Fibroblast of lung (primary cell): ENCODE measurements at regions not wholly inside any gene's neighbourhood (a gene's known extent, or its start where the extent isn't known, plus 50 kb on each side); places are given as distances from the start of the nearest gene placed in this dataset.

Experiments
- DNase-seq, 2 donors: peaks; one replicate each; pipeline versions ENCODE4 v3.0.0 to v3.0.0-alpha.2; 2010; ENCODE audit warnings: low read depth in 2 of 2
- H2AFZ ChIP-seq: 2 replicates; pipeline ENCODE4 v1.5.1; 2012; ENCODE audit warnings: low read length, control low read depth, inconsistent platforms
- H3K27ac ChIP-seq: 2 replicates; pipeline ENCODE4 v1.5.1; 2011; ENCODE audit warnings: low read length, control low read depth; ENCODE audit not compliant: insufficient read depth
- H3K27me3 ChIP-seq: 2 replicates; pipeline ENCODE4 v1.5.1; 2011; ENCODE audit warnings: mild to moderate bottlenecking, low read length; ENCODE audit not compliant: control insufficient read depth, insufficient read depth
- H3K36me3 ChIP-seq: 2 replicates; pipeline ENCODE4 v1.5.1; 2011; ENCODE audit warnings: low read length; ENCODE audit not compliant: control insufficient read depth, insufficient read depth
- H3K4me1 ChIP-seq: 2 replicates; pipeline ENCODE4 v1.5.1; 2011; ENCODE audit warnings: low read length; ENCODE audit not compliant: control insufficient read depth, insufficient read depth; ENCODE audit errors: extremely low read depth
- H3K4me2 ChIP-seq: 2 replicates; pipeline ENCODE4 v1.5.1; 2011; ENCODE audit warnings: low read length, control low read depth; ENCODE audit not compliant: insufficient read depth; ENCODE audit errors: extremely low read depth
- H3K4me3 ChIP-seq, 4 experiments: fragments of 200-600 bp in 1 of 4; sonication (generic) in 1 of 4; replicated peaks in 1 of 4; 2 replicates each; pipeline ENCODE4 v1.5.1; 2011 to 2016; ENCODE audit warnings: low read length in 4 of 4, low read depth in 3 of 4, mild to moderate bottlenecking in 3 of 4, control low read depth in 2 of 4, inconsistent platforms in 1 of 4, mixed read lengths in 1 of 4; ENCODE audit not compliant: insufficient read depth in 1 of 4; ENCODE audit errors: control extremely low read depth in 1 of 4
- H3K79me2 ChIP-seq: 2 replicates; pipeline ENCODE4 v1.5.1; 2012; ENCODE audit warnings: mild to moderate bottlenecking, low read length, inconsistent platforms; ENCODE audit not compliant: control insufficient read depth, insufficient read depth
- H3K9ac ChIP-seq: 2 replicates; pipeline ENCODE4 v1.5.1; 2011; ENCODE audit warnings: mild to moderate bottlenecking, low read length, control low read depth; ENCODE audit not compliant: insufficient read depth
- H3K9me3 ChIP-seq: 2 replicates; pipeline ENCODE4 v1.5.1; 2012; ENCODE audit warnings: low read depth, low read length; ENCODE audit not compliant: control insufficient read depth, insufficient read depth
- H4K20me1 ChIP-seq: 2 replicates; pipeline ENCODE4 v1.5.1; 2011; ENCODE audit warnings: low read length; ENCODE audit not compliant: control insufficient read depth, insufficient read depth; ENCODE audit errors: extremely low read depth
- CTCF ChIP-seq, 2 donors: IDR thresholded peaks in 1 of 2; conservative IDR thresholded peaks in 1 of 2; 1 replicate in 1 of 2; 2 replicates in 1 of 2; pipeline ENCODE4 v1.5.1; 2011 to 2012; ENCODE audit warnings: low read length in 2 of 2, control low read depth in 1 of 2, inconsistent platforms in 1 of 2, low read depth in 1 of 2, mild to moderate bottlenecking in 1 of 2
- EZH2 ChIP-seq: IDR thresholded peaks from 2 replicates; pipeline ENCODE4 v1.5.1; 2012; ENCODE audit warnings: low read length, control low read depth, mild to moderate bottlenecking; ENCODE audit errors: missing control alignments

GRCh38 chr10:44167752-44168151, 217.1 kb downstream of the CXCL12 start:
- Histone ChIP-seq H3K79me2 (no peaks in the 10 kb centered on the region), H3K9ac (no peak overlapping the region), H4K20me1 (no peaks in the 10 kb centered on the region), H3K36me3 (no peaks in the 10 kb centered on the region), H3K27ac (no peak overlapping the region), H3K4me2 (no peak overlapping the region), H2AFZ (no peak overlapping the region), H3K4me3 (no peak overlapping the region), H3K4me1 (no peaks in the 10 kb centered on the region), H3K9me3 (no peaks in the 10 kb centered on the region), H3K27me3 (no peaks in the 10 kb centered on the region)
- TF ChIP-seq EZH2 = no peak
- TF ChIP-seq CTCF (conservative IDR thresholded peaks at IDR 0.05 in 1 of 2, IDR thresholded peaks at IDR 0.05 in 1 of 2; ENCODE audit: low read depth in 1 of 2, low read length in 2 of 2) = no peak
- DNase-seq = no peak

- TF ChIP-seq EZH2 (no peak), CTCF (conservative IDR thresholded peaks at IDR 0.05 in 1 of 2, IDR thresholded peaks at IDR 0.05 in 1 of 2; ENCODE audit: low read depth in 1 of 2, low read length in 2 of 2) (no peak)
- Histone ChIP-seq H3K9me3 (no peaks in the 10 kb centered on the region), H3K4me3 (no peak overlapping the region), H3K36me3 (no peaks in the 10 kb centered on the region), H3K27me3 (no peaks in the 10 kb centered on the region), H3K27ac (no peak overlapping the region), H4K20me1 (no peaks in the 10 kb centered on the region), H3K4me2 (no peak overlapping the region), H3K4me1 (no peaks in the 10 kb centered on the region), H3K9ac (no peak overlapping the region), H3K79me2 (no peaks in the 10 kb centered on the region), H2AFZ (no peak overlapping the region)
- DNase-seq = no peak
Observed at GRCh38 chr10:44166441-44166840, 218.5 kb downstream of the CXCL12 start.

- Histone ChIP-seq H3K79me2 (no peaks in the 10 kb centered on the region), H3K9me3 (no peaks in the 10 kb centered on the region), H3K4me3 (no peak overlapping the region), H3K36me3 (no peaks in the 10 kb centered on the region), H3K9ac (no peak overlapping the region), H3K27ac (no peak overlapping the region), H3K4me1 (no peaks in the 10 kb centered on the region), H3K27me3 (no peaks in the 10 kb centered on the region), H2AFZ (no peak overlapping the region), H4K20me1 (no peaks in the 10 kb centered on the region), H3K4me2 (no peak overlapping the region)
- DNase-seq = no peak
- TF ChIP-seq CTCF (conservative IDR thresholded peaks at IDR 0.05 in 1 of 2, IDR thresholded peaks at IDR 0.05 in 1 of 2; ENCODE audit: low read depth in 1 of 2, low read length in 2 of 2) = no peak
- no peak for TF ChIP-seq EZH2
Observed at GRCh38 chr10:44164251-44164956, 220.5 kb downstream of the CXCL12 start.
